ENCODE measurements at regions not wholly inside any gene's neighbourhood (a gene's known extent, or its start where the extent isn't known, plus 50 kb on each side); places are given as distances from the start of the nearest gene placed in this dataset.

GRCh38 chr12:3357950-3358525 is 133.0 kb upstream of the PRMT8 start:
- Histone ChIP-seq H3K27ac (replicated peaks) (no peak overlapping the region), H3K4me3 (replicated peaks; ENCODE audit: insufficient read depth, low read length) (no peak overlapping the region), H3K27me3 (ENCODE audit: insufficient read depth, poor library complexity, severe bottlenecking) (peaks cover 6% of the 10 kb centered on the region)
- DNase-seq (ENCODE audit: low read depth in 1 of 2, low spot score in 1 of 2), result no peak
- no peak for TF ChIP-seq GABPA (IDR thresholded peaks at IDR 0.05; ENCODE audit: low read depth)
- TF ChIP-seq REST (IDR thresholded peaks at IDR 0.05; ENCODE audit: insufficient replicate concordance, low read depth), result no peak
- no peak for TF ChIP-seq SPI1 (IDR thresholded peaks at IDR 0.05; ENCODE audit: borderline replicate concordance, low read depth)
- no peak for TF ChIP-seq CTCF (IDR thresholded peaks at IDR 0.05; ENCODE audit: insufficient read depth, low read length)
- no peak for TF ChIP-seq POLR2AphosphoS5 (IDR thresholded peaks at IDR 0.05; ENCODE audit: low read depth)

GRCh38 chr12:3359478-3359877 is 131.5 kb upstream of the PRMT8 start:
- DNase-seq (ENCODE audit: low read depth in 1 of 2, low spot score in 1 of 2), result no peak
- Histone ChIP-seq H3K27ac (replicated peaks) (no peak overlapping the region), H3K27me3 (ENCODE audit: insufficient read depth, poor library complexity, severe bottlenecking) (peaks cover 8% of the 10 kb centered on the region), H3K4me3 (replicated peaks; ENCODE audit: insufficient read depth, low read length) (no peak overlapping the region)
- TF ChIP-seq POLR2AphosphoS5 (IDR thresholded peaks at IDR 0.05; ENCODE audit: low read depth), result no peak
- TF ChIP-seq REST (IDR thresholded peaks at IDR 0.05; ENCODE audit: insufficient replicate concordance, low read depth), result no peak
- no peak for TF ChIP-seq GABPA (IDR thresholded peaks at IDR 0.05; ENCODE audit: low read depth)
- no peak for TF ChIP-seq CTCF (IDR thresholded peaks at IDR 0.05; ENCODE audit: insufficient read depth, low read length)
- TF ChIP-seq SPI1 (IDR thresholded peaks at IDR 0.05; ENCODE audit: borderline replicate concordance, low read depth), result no peak

GRCh38 chr12:3361146-3361545 is 129.9 kb upstream of the PRMT8 start:
- Histone ChIP-seq H3K27me3 (ENCODE audit: insufficient read depth, poor library complexity, severe bottlenecking) (peaks cover 18% of the 10 kb centered on the region), H3K27ac (replicated peaks) (no peak overlapping the region), H3K4me3 (replicated peaks; ENCODE audit: insufficient read depth, low read length) (no peak overlapping the region)
- no peak for DNase-seq (ENCODE audit: low read depth in 1 of 2, low spot score in 1 of 2)
- TF ChIP-seq REST (IDR thresholded peaks at IDR 0.05; ENCODE audit: insufficient replicate concordance, low read depth) (no peak), GABPA (IDR thresholded peaks at IDR 0.05; ENCODE audit: low read depth) (no peak), POLR2AphosphoS5 (IDR thresholded peaks at IDR 0.05; ENCODE audit: low read depth) (no peak), CTCF (IDR thresholded peaks at IDR 0.05; ENCODE audit: insufficient read depth, low read length) (no peak), SPI1 (IDR thresholded peaks at IDR 0.05; ENCODE audit: borderline replicate concordance, low read depth) (no peak)

Data from HL-60 (cell line).